ENCODE measurements at regions not wholly inside any gene's neighbourhood (a gene's known extent, or its start where the extent isn't known, plus 50 kb on each side); places are given as distances from the start of the nearest gene placed in this dataset.
A peak's percentile ranks its signal among the peaks of the same experiment; 100 is the strongest.
"Not testable (repeated sequence)": the region's sequence is repeated elsewhere in the genome, so short reads cannot be mapped to it uniquely, and the experiment has no call there.

DNA sequence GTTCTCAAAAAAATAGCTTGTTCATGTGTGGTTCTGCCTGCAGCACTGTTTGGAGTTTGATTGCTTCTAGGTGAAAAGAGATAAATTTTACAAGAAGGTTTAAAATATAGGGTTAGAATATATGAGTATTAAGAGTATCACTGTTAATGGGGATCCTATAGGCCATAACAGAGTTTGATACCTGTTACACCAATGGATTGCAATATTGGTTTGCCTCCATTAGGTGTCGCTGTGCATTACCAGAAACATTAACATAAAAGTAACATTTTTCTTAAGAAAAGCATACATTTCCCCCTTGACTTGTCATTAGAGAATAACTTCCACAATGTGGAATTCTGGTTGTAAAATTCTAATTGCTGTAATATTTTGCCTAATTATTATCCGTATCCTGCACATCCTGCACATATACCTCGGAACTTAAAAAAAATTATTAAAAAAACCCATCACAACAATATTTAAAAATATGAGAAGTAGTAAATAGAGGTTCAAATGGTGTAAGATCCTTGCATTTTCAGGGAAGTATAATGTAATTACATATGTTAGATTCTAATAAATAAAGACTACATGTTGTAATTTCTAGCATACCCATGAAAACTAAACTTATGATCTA, 63.0 kb downstream of the CYP4A11 start:
- peak; percentile 11 for DNase-seq

DNA sequence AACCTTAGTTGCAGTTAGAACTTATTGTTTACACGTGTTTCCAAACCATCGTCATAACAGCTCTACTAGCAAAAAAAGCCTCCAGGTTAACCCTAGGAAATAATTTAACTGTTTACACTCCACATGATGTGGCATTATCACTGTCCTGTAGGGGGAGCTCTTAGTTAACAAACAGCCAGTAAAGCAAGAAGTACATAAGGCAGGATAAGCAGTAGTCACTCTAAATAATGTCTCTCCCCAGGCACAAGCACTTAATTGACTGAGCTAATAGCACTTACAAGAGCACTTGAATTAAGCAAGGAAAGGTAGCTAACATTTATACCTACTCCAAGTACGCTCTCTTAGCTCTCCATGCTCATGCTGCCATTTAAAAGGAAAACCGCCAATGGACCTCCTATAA, 65.2 kb downstream of the CYP4A11 start:
- DNase-seq = not testable (repeated sequence)
